ENCODE measurements at regions not wholly inside any gene's neighbourhood (a gene's known extent, or its start where the extent isn't known, plus 50 kb on each side); places are given as distances from the start of the nearest gene placed in this dataset.

DNA sequence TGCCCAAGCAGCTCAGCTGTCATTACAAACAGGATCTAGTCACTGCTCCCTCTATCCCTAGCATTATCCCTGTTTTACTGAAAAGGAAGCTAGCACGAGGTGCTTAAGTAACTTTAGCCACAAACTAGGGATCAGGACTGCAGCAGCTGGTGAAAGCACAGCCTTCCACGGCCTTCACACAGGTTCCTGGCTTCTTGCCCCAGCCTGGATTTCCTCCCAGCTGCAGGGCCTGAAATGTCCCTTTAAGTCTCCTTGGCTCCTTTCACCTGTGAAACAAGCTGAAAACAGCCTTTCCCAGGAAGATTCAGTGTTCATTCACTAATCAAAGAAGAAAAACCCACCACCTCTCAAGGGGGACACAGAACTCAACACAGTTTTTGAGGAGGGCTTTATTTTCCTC lies 754.5 kb downstream of the DIAPH3 start:
- H3K27me3 ChIP-seq (ENCODE audit: control insufficient read depth, low read length), result no peaks in the 10 kb centered on the region
- no peak overlapping the region for H3K4me2 ChIP-seq (ENCODE audit: low read length)
- H3K9me2 ChIP-seq (replicated peaks; ENCODE audit: control insufficient read depth, low read length), result no peaks in the 10 kb centered on the region
- H3K4me1 ChIP-seq (ENCODE audit: control insufficient read depth, low read length), result no peaks in the 10 kb centered on the region
- no peak overlapping the region for H3K4me3 ChIP-seq (ENCODE audit: low read length)
- no peak overlapping the region for H3K27ac ChIP-seq (ENCODE audit: low read depth, low read length)
- no peaks in the 10 kb centered on the region for H3K79me2 ChIP-seq (ENCODE audit: control insufficient read depth, low read length)
- no peaks in the 10 kb centered on the region for H3K36me3 ChIP-seq (ENCODE audit: control insufficient read depth, low read length)
- H3K9me3 ChIP-seq (ENCODE audit: control insufficient read depth, insufficient read depth, low read length), result no peaks in the 10 kb centered on the region
- no peak for TF ChIP-seq EZH2phosphoT487 (IDR thresholded peaks at IDR 0.05; ENCODE audit: borderline replicate concordance, low read length)
- TF ChIP-seq, protein P1, sequence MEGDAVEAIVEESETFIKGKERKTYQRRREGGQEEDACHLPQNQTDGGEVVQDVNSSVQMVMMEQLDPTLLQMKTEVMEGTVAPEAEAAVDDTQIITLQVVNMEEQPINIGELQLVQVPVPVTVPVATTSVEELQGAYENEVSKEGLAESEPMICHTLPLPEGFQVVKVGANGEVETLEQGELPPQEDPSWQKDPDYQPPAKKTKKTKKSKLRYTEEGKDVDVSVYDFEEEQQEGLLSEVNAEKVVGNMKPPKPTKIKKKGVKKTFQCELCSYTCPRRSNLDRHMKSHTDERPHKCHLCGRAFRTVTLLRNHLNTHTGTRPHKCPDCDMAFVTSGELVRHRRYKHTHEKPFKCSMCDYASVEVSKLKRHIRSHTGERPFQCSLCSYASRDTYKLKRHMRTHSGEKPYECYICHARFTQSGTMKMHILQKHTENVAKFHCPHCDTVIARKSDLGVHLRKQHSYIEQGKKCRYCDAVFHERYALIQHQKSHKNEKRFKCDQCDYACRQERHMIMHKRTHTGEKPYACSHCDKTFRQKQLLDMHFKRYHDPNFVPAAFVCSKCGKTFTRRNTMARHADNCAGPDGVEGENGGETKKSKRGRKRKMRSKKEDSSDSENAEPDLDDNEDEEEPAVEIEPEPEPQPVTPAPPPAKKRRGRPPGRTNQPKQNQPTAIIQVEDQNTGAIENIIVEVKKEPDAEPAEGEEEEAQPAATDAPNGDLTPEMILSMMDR (IDR thresholded peaks at IDR 0.05; ENCODE audit: low read depth, low read length, poor library complexity, severe bottlenecking), result no peak
- H4K20me1 ChIP-seq (ENCODE audit: control insufficient read depth, insufficient read depth, low read depth, low read length), result no peaks in the 10 kb centered on the region
- H3F3A ChIP-seq (ENCODE audit: control insufficient read depth, insufficient read depth), result no peaks in the 10 kb centered on the region

DNA sequence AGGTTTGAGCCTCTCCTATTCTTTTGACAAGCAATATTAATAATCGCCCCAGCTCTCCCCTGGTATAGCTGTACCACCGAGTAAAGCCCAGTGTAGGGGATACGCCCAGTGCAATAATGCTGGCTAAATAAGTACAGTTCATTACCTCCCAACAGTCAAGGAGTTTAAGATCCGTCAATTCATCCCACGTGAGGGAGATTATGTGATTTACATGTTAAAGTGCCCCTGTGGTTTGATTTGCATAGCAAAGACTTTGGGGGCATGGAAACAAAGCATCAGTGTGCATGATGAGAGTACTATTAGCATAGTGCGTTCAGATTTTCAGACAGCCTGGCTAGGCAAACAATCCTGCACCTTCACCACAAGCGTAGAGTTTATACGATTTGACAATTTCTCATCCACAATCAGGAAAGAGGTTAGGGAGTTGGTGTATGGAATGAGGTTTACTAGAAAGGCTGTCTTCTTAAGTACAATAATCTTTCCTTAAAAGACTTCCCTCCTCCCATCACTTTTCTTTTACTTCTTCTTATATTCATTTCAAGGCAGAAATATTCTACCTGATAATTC lies 754.0 kb downstream of the DIAPH3 start:
- TF ChIP-seq EZH2phosphoT487 (IDR thresholded peaks at IDR 0.05; ENCODE audit: borderline replicate concordance, low read length), result no peak
- TF ChIP-seq, protein P1 (IDR thresholded peaks at IDR 0.05; ENCODE audit: low read depth, low read length, poor library complexity, severe bottlenecking), result no peak
- Histone ChIP-seq H3K4me3 (ENCODE audit: low read length) (no peak overlapping the region), H3K27me3 (ENCODE audit: control insufficient read depth, low read length) (no peaks in the 10 kb centered on the region), H3K4me2 (ENCODE audit: low read length) (no peak overlapping the region), H3K27ac (ENCODE audit: low read depth, low read length) (no peak overlapping the region), H3K79me2 (ENCODE audit: control insufficient read depth, low read length) (no peaks in the 10 kb centered on the region), H3K9me3 (ENCODE audit: control insufficient read depth, insufficient read depth, low read length) (no peaks in the 10 kb centered on the region), H3F3A (ENCODE audit: control insufficient read depth, insufficient read depth) (no peaks in the 10 kb centered on the region), H4K20me1 (ENCODE audit: control insufficient read depth, insufficient read depth, low read depth, low read length) (no peaks in the 10 kb centered on the region), H3K36me3 (ENCODE audit: control insufficient read depth, low read length) (no peaks in the 10 kb centered on the region), H3K9me2 (replicated peaks; ENCODE audit: control insufficient read depth, low read length) (no peaks in the 10 kb centered on the region), H3K4me1 (ENCODE audit: control insufficient read depth, low read length) (no peaks in the 10 kb centered on the region)

DNA sequence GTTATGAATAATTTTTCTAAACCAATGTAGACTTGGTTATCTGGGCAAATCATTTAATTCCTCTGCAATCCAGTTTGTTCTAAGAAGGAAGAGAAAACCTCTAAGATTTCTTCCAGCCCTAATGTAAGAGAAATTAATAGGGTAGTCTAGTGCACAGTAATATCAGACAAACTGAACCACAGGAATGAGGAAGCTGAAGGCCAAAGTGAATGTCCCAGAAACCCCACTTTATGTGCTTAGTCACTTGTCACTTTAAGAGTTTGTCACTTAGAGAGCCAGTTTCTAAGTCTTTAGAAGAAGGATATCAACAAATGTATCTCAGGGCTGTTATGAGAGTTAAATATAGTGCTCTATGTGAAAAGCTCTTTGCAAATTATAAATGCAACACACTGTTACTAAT lies 750.6 kb downstream of the DIAPH3 start:
- Histone ChIP-seq H3K27me3 (ENCODE audit: control insufficient read depth, low read length) (no peaks in the 10 kb centered on the region), H3K36me3 (ENCODE audit: control insufficient read depth, low read length) (no peaks in the 10 kb centered on the region), H3F3A (ENCODE audit: control insufficient read depth, insufficient read depth) (no peaks in the 10 kb centered on the region), H3K79me2 (ENCODE audit: control insufficient read depth, low read length) (no peaks in the 10 kb centered on the region), H3K27ac (ENCODE audit: low read depth, low read length) (no peak overlapping the region), H3K4me2 (ENCODE audit: low read length) (no peak overlapping the region), H4K20me1 (ENCODE audit: control insufficient read depth, insufficient read depth, low read depth, low read length) (no peaks in the 10 kb centered on the region), H3K4me1 (ENCODE audit: control insufficient read depth, low read length) (no peaks in the 10 kb centered on the region), H3K9me3 (ENCODE audit: control insufficient read depth, insufficient read depth, low read length) (no peaks in the 10 kb centered on the region), H3K9me2 (replicated peaks; ENCODE audit: control insufficient read depth, low read length) (no peaks in the 10 kb centered on the region), H3K4me3 (ENCODE audit: low read length) (no peak overlapping the region)
- no peak for TF ChIP-seq EZH2phosphoT487 (IDR thresholded peaks at IDR 0.05; ENCODE audit: borderline replicate concordance, low read length)
- TF ChIP-seq, protein P1 (IDR thresholded peaks at IDR 0.05; ENCODE audit: low read depth, low read length, poor library complexity, severe bottlenecking), result no peak

Data from DOHH2 (cell line).